NB4 (cell line): ENCODE measurements at regions not wholly inside any gene's neighbourhood (a gene's known extent, or its start where the extent isn't known, plus 50 kb on each side); places are given as distances from the start of the nearest gene placed in this dataset.

ENCODE experiments used
- DNase-seq: peaks from one replicate; pipeline ENCODE4 v3.0.0; 2010; ENCODE audit warnings: low read depth
- H3K4me3 ChIP-seq: one replicate; pipeline ENCODE4 v1.5.1; 2011; ENCODE audit warnings: mild to moderate bottlenecking, low read depth, low read length, moderate library complexity
- MYC ChIP-seq: IDR thresholded peaks from 2 replicates; pipeline ENCODE4 v1.6.1; 2011; ENCODE audit warnings: low read depth, low read length
- POLR2A ChIP-seq: IDR thresholded peaks from 2 replicates; pipeline ENCODE4 v1.6.1; 2011; ENCODE audit warnings: mild to moderate bottlenecking; ENCODE audit not compliant: insufficient read length; ENCODE audit errors: extremely low read depth
- TF ChIP-seq, protein P1 (sequence below): IDR thresholded peaks from 2 replicates; pipeline ENCODE4 v1.6.1; 2011; ENCODE audit warnings: low read depth, low read length
- TF ChIP-seq, protein P2 (sequence below): IDR thresholded peaks from one replicate; pipeline ENCODE4 v1.5.1; 2012; ENCODE audit warnings: low read depth, low read length

- TF ChIP-seq, protein P1, sequence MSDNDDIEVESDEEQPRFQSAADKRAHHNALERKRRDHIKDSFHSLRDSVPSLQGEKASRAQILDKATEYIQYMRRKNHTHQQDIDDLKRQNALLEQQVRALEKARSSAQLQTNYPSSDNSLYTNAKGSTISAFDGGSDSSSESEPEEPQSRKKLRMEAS = no peak
- TF ChIP-seq MYC (no peak), POLR2A (no peak)
- TF ChIP-seq, protein P2, sequence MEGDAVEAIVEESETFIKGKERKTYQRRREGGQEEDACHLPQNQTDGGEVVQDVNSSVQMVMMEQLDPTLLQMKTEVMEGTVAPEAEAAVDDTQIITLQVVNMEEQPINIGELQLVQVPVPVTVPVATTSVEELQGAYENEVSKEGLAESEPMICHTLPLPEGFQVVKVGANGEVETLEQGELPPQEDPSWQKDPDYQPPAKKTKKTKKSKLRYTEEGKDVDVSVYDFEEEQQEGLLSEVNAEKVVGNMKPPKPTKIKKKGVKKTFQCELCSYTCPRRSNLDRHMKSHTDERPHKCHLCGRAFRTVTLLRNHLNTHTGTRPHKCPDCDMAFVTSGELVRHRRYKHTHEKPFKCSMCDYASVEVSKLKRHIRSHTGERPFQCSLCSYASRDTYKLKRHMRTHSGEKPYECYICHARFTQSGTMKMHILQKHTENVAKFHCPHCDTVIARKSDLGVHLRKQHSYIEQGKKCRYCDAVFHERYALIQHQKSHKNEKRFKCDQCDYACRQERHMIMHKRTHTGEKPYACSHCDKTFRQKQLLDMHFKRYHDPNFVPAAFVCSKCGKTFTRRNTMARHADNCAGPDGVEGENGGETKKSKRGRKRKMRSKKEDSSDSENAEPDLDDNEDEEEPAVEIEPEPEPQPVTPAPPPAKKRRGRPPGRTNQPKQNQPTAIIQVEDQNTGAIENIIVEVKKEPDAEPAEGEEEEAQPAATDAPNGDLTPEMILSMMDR = no peak
- no peak for DNase-seq
- no peak overlapping the region for H3K4me3 ChIP-seq
Observed at GRCh38 chr3:99541181-99541580, 97.2 kb upstream of the COL8A1 start.

DNA sequence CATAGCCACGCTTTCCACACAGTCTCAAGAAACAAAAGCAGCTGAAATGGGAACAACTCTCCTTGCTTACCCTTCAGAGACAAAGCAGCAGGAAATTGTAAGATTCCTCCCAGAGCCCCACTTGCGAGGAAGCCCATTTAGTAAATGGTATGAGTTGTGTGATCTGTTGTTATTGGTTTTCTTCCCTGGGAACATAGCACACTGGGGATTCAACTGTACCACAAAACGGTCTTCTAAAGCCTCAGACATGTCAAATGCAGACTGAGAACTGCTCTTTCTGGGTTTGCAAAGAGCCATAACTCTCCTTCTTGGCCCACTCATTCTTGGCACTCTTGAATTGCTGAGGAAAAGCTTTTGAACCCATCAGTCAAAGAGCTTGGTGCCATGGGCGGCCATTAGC, 101.0 kb upstream of the COL8A1 start:
- no peak overlapping the region for H3K4me3 ChIP-seq
- TF ChIP-seq, protein P1 = no peak
- TF ChIP-seq, protein P2 = no peak
- TF ChIP-seq MYC (no peak), POLR2A (no peak)
- DNase-seq = no peak

DNA sequence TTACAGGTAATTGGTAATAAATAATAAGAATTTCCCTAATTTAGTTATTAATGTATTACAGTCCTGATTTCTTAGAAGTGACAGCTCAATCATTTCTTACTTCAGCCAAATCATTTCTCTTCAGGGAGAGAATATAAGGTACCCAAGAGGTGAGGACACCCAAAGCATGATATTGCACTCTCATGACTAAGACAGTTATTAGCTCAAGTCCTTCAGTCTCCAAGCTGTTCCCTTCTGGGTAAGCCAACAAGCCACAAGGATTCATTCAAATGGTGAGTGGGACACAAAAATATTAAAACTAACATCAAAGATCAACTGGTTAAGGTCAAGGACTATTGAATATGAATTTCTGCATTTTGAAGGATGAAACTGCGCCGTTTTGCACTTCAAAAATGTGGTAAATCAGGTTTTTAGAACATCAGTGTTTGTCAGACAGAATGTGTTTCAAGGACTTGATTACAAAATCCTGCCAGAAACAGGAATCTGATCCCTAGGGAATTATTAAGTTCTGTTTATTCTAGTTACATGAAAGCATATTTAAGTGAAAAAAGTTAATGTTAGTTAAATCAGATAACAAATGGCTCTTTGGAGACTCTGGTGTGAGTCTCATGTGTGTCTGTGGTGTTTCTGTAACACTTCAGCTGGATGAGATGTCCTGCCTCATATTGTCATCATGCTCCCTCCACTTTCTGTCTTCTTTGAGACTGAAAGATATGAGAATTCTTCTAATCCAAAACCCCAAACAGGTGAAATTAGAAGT, 101.7 kb upstream of the COL8A1 start:
- no peak overlapping the region for H3K4me3 ChIP-seq
- no peak for DNase-seq
- TF ChIP-seq MYC (no peak), POLR2A (no peak)
- TF ChIP-seq, protein P1 = no peak
- TF ChIP-seq, protein P2 = no peak

DNA sequence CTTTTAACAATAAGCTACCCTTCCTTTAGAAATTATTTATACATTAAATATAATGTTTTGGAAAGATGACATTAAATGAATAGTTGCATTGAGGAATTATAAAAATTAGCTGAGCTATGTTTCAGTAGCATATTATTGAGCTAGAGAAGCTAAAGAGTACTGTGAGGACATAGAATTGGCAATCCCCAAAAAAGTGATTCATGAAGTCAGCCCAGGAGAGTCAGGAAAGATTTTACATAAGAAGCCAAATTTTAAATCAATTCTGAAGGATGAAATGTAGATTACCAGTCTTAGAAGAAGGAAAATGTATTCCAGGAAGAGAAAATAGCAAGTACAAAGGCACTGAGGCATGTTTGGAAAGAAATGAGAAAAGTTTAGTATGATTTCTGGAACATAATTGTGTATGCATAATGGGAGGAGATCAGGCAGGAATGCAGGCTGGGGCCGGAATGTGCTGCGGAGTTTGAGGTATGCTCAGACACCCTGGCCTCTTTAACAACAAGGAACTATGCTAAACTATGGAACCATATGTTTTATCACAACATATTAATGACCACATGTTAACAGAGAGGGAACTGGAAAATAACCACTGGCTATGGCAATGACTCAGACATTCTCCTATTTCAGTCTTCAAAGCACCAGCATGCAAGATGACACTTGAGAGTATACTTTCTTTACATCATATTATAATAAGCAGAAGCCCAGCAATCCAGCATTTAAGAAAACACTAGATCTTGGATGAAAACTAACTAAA, 103.3 kb upstream of the COL8A1 start:
- TF ChIP-seq POLR2A (no peak), MYC (no peak)
- TF ChIP-seq, protein P1 = no peak
- TF ChIP-seq, protein P2 = no peak
- no peak for DNase-seq
- H3K4me3 ChIP-seq = no peak overlapping the region

DNA sequence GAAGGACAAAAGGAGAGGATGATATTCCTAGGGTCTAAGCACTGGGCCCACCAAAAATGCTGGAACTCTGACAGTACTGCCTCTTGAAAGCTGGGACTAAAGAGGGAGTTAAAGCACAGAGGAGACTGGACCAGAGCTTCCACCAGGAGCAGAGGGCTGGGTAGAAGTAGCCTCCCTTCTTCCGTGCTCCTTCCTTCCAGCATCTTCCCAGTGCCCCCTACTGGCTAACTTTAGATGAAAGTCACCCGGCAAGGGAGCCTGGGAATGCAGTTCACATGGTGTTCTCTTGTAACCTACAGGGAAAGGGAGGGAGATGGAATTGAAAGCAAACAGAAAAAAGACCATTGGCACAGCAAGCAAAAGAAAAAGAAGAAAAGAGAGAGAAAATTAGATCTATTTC, 106.1 kb upstream of the COL8A1 start:
- DNase-seq = peak; percentile 58
- TF ChIP-seq, protein P2 = peak; percentile 82
- no peak for TF ChIP-seq POLR2A
- H3K4me3 ChIP-seq = no peak overlapping the region
